GM23338 (cell line): ENCODE measurements at regions not wholly inside any gene's neighbourhood (a gene's known extent, or its start where the extent isn't known, plus 50 kb on each side); places are given as distances from the start of the nearest gene placed in this dataset.

ENCODE experiments used
- ATAC-seq: fragments of 200-7000 bp; cut with Tn5 transposase; 3 replicates; pipeline ENCODE4 v1.9.1; 2020
- DNase-seq: peaks from one replicate; pipeline ENCODE4 v3.0.0-alpha.2; 2015; ENCODE audit warnings: low spot score
- H2AFZ ChIP-seq: fragments of 200-600 bp; sonication (generic); 2 replicates; pipeline ENCODE4 v1.8.0; 2016; ENCODE audit warnings: antibody characterized with exemption, mild to moderate bottlenecking, moderate library complexity
- H3F3A ChIP-seq: fragments of 200-600 bp; sonication (generic); replicated peaks from 2 replicates; pipeline ENCODE4 v1.8.0; 2017; ENCODE audit warnings: antibody characterized with exemption, mixed run types, low read depth
- H3K27ac ChIP-seq: fragments of 200-600 bp; sonication (generic); 2 replicates; pipeline ENCODE4 v1.6.1; 2016; ENCODE audit warnings: low read depth
- H3K27me3 ChIP-seq: fragments of 200-600 bp; sonication (generic); 2 replicates; pipeline ENCODE4 v1.8.0; 2016; ENCODE audit warnings: mild to moderate bottlenecking, mixed run types, moderate library complexity; ENCODE audit not compliant: insufficient read depth
- H3K36me3 ChIP-seq: fragments of 200-600 bp; sonication (generic); 2 replicates; pipeline ENCODE4 v1.8.0; 2016; ENCODE audit warnings: mild to moderate bottlenecking; ENCODE audit not compliant: insufficient read depth
- H3K4me1 ChIP-seq: fragments of 200-600 bp; sonication (generic); 2 replicates; pipeline ENCODE4 v1.8.0; 2016; ENCODE audit warnings: mild to moderate bottlenecking, moderate library complexity; ENCODE audit not compliant: insufficient read depth
- H3K4me2 ChIP-seq: fragments of 200-600 bp; sonication (generic); 2 replicates; pipeline ENCODE4 v1.7.1; 2017; ENCODE audit warnings: mixed run types
- H3K4me3 ChIP-seq: fragments of 200-600 bp; sonication (generic); 2 replicates; pipeline ENCODE4 v1.6.1; 2016; ENCODE audit warnings: mixed run types
- H3K79me2 ChIP-seq: fragments of 200-600 bp; sonication (generic); replicated peaks from 2 replicates; pipeline ENCODE4 v1.8.0; 2017; ENCODE audit warnings: mild to moderate bottlenecking; ENCODE audit not compliant: insufficient read depth
- H3K9me2 ChIP-seq: fragments of 200-600 bp; sonication (generic); 2 replicates; pipeline ENCODE4 v1.8.0; 2017; ENCODE audit not compliant: insufficient read depth
- H4K20me1 ChIP-seq: fragments of 200-600 bp; sonication (generic); replicated peaks from 2 replicates; pipeline ENCODE4 v1.8.0; 2017; ENCODE audit warnings: mild to moderate bottlenecking; ENCODE audit not compliant: insufficient read depth
- H3K27ac Mint-ChIP-seq: 2 replicates; pipeline ENCODE4 v1.8.0; 2020; ENCODE audit warnings: inconsistent platforms, mild to moderate bottlenecking, moderate library complexity, mixed read lengths
- H3K27me3 Mint-ChIP-seq: 3 replicates; pipeline ENCODE4 v1.8.0; 2022; ENCODE audit warnings: low read depth, mild to moderate bottlenecking, moderate library complexity, mixed read lengths, inconsistent platforms; ENCODE audit not compliant: insufficient read depth, poor library complexity
- H3K36me3 Mint-ChIP-seq: 3 replicates; pipeline ENCODE4 v1.8.0; 2021; ENCODE audit warnings: low read depth, mild to moderate bottlenecking, inconsistent platforms, moderate library complexity, mixed read lengths
- H3K4me1 Mint-ChIP-seq: 3 replicates; pipeline ENCODE4 v1.8.0; 2020; ENCODE audit warnings: mild to moderate bottlenecking, inconsistent platforms, mixed read lengths
- H3K4me3 Mint-ChIP-seq: 3 replicates; pipeline ENCODE4 v1.8.0; 2021; ENCODE audit warnings: moderate library complexity, mild to moderate bottlenecking, inconsistent platforms, mixed read lengths
- H3K9me3 Mint-ChIP-seq: 3 replicates; pipeline ENCODE4 v1.8.0; 2020; ENCODE audit warnings: moderate library complexity, mild to moderate bottlenecking, inconsistent platforms, mixed read lengths
- CREB1 ChIP-seq: fragments of 250-450 bp; sonication (Bioruptor Pico); IDR thresholded peaks from 2 replicates; pipeline ENCODE4 v1.5.0; 2020; ENCODE audit warnings: low read depth, mild to moderate bottlenecking, moderate library complexity
- CTCF ChIP-seq, 2 experiments: fragments of 200-600 bp in 1 of 2; sonication (generic) in 1 of 2; conservative IDR thresholded peaks; 2 replicates each; pipeline versions ENCODE4 v1.5.1 to v1.6.1; 2016 to 2017; ENCODE audit warnings: antibody characterized with exemption in 2 of 2, low read depth in 2 of 2, mild to moderate bottlenecking in 2 of 2, moderate library complexity in 1 of 2
- ETS1 ChIP-seq: IDR thresholded peaks from 2 replicates; pipeline ENCODE4 v1.6.1; 2016; ENCODE audit warnings: antibody characterized with exemption
- EZH2 ChIP-seq: fragments of 200-600 bp; sonication (generic); IDR thresholded peaks from one replicate; pipeline ENCODE4 v1.8.0; 2017; ENCODE audit warnings: antibody characterized with exemption, mild to moderate bottlenecking, low read depth; ENCODE audit not compliant: unreplicated experiment
- EZH2phosphoT487 ChIP-seq: fragments of 200-600 bp; sonication (generic); IDR thresholded peaks from one replicate; pipeline ENCODE4 v1.8.1; 2018; ENCODE audit warnings: antibody characterized with exemption; ENCODE audit not compliant: unreplicated experiment
- JUNB ChIP-seq: IDR thresholded peaks from one replicate; pipeline ENCODE4 v1.6.1; 2016; ENCODE audit warnings: antibody characterized with exemption; ENCODE audit not compliant: unreplicated experiment
- NANOG ChIP-seq: IDR thresholded peaks from 2 replicates; pipeline ENCODE4 v1.6.1; 2016; ENCODE audit warnings: antibody characterized with exemption, borderline replicate concordance
- POLR2AphosphoS5 ChIP-seq: IDR thresholded peaks from 2 replicates; pipeline ENCODE4 v1.6.1; 2016; ENCODE audit warnings: antibody characterized with exemption, low read depth
- REST ChIP-seq: IDR thresholded peaks from one replicate; pipeline ENCODE4 v1.6.1; 2018; ENCODE audit warnings: antibody characterized with exemption; ENCODE audit not compliant: unreplicated experiment
- STAT1 ChIP-seq: IDR thresholded peaks from one replicate; pipeline ENCODE4 v1.6.1; 2016; ENCODE audit warnings: antibody characterized with exemption; ENCODE audit not compliant: unreplicated experiment
- ZNF114 ChIP-seq: fragments of 250-450 bp; sonication (Bioruptor Pico); IDR thresholded peaks from 2 replicates; pipeline ENCODE4 v1.5.0; 2020; ENCODE audit warnings: mild to moderate bottlenecking, moderate library complexity
- ZNF331 ChIP-seq: fragments of 250-450 bp; sonication (Bioruptor Pico); IDR thresholded peaks from 2 replicates; pipeline ENCODE4 v1.5.0; 2020; ENCODE audit warnings: low read depth, mild to moderate bottlenecking, moderate library complexity
- TF ChIP-seq, protein P1 (sequence below): fragments of 250-450 bp; sonication (Bioruptor Pico); IDR thresholded peaks from 2 replicates; pipeline ENCODE4 v1.5.0; 2020; ENCODE audit warnings: mild to moderate bottlenecking, moderate library complexity

- ATAC-seq (no peak), DNase-seq (no peak)
- Histone ChIP-seq H3F3A (no peaks in the 10 kb centered on the region), H2AFZ (no peak overlapping the region), H3K9me2 (no peaks in the 10 kb centered on the region), H3K4me3 (no peak overlapping the region), H3K4me2 (no peak overlapping the region), H3K79me2 (no peaks in the 10 kb centered on the region), H3K27me3 (no peaks in the 10 kb centered on the region), H3K27ac (no peak overlapping the region), H3K36me3 (no peaks in the 10 kb centered on the region; the same call in 1 of the 2 replicates), H3K4me1 (no peaks in the 10 kb centered on the region), H4K20me1 (no peaks in the 10 kb centered on the region)
- TF ChIP-seq ETS1 = no peak
- TF ChIP-seq CREB1 (CRISPR knock-in tag) = no peak
- no peak for TF ChIP-seq EZH2
- TF ChIP-seq POLR2AphosphoS5 = no peak
- TF ChIP-seq ZNF331 (CRISPR knock-in tag) = no peak
- no peak for TF ChIP-seq REST
- TF ChIP-seq STAT1 = no peak
- no peak for TF ChIP-seq CTCF (conservative IDR thresholded peaks at IDR 0.05; ENCODE audit: low read depth in 2 of 2)
- TF ChIP-seq NANOG = no peak
- TF ChIP-seq JUNB = no peak
- TF ChIP-seq, protein P1, sequence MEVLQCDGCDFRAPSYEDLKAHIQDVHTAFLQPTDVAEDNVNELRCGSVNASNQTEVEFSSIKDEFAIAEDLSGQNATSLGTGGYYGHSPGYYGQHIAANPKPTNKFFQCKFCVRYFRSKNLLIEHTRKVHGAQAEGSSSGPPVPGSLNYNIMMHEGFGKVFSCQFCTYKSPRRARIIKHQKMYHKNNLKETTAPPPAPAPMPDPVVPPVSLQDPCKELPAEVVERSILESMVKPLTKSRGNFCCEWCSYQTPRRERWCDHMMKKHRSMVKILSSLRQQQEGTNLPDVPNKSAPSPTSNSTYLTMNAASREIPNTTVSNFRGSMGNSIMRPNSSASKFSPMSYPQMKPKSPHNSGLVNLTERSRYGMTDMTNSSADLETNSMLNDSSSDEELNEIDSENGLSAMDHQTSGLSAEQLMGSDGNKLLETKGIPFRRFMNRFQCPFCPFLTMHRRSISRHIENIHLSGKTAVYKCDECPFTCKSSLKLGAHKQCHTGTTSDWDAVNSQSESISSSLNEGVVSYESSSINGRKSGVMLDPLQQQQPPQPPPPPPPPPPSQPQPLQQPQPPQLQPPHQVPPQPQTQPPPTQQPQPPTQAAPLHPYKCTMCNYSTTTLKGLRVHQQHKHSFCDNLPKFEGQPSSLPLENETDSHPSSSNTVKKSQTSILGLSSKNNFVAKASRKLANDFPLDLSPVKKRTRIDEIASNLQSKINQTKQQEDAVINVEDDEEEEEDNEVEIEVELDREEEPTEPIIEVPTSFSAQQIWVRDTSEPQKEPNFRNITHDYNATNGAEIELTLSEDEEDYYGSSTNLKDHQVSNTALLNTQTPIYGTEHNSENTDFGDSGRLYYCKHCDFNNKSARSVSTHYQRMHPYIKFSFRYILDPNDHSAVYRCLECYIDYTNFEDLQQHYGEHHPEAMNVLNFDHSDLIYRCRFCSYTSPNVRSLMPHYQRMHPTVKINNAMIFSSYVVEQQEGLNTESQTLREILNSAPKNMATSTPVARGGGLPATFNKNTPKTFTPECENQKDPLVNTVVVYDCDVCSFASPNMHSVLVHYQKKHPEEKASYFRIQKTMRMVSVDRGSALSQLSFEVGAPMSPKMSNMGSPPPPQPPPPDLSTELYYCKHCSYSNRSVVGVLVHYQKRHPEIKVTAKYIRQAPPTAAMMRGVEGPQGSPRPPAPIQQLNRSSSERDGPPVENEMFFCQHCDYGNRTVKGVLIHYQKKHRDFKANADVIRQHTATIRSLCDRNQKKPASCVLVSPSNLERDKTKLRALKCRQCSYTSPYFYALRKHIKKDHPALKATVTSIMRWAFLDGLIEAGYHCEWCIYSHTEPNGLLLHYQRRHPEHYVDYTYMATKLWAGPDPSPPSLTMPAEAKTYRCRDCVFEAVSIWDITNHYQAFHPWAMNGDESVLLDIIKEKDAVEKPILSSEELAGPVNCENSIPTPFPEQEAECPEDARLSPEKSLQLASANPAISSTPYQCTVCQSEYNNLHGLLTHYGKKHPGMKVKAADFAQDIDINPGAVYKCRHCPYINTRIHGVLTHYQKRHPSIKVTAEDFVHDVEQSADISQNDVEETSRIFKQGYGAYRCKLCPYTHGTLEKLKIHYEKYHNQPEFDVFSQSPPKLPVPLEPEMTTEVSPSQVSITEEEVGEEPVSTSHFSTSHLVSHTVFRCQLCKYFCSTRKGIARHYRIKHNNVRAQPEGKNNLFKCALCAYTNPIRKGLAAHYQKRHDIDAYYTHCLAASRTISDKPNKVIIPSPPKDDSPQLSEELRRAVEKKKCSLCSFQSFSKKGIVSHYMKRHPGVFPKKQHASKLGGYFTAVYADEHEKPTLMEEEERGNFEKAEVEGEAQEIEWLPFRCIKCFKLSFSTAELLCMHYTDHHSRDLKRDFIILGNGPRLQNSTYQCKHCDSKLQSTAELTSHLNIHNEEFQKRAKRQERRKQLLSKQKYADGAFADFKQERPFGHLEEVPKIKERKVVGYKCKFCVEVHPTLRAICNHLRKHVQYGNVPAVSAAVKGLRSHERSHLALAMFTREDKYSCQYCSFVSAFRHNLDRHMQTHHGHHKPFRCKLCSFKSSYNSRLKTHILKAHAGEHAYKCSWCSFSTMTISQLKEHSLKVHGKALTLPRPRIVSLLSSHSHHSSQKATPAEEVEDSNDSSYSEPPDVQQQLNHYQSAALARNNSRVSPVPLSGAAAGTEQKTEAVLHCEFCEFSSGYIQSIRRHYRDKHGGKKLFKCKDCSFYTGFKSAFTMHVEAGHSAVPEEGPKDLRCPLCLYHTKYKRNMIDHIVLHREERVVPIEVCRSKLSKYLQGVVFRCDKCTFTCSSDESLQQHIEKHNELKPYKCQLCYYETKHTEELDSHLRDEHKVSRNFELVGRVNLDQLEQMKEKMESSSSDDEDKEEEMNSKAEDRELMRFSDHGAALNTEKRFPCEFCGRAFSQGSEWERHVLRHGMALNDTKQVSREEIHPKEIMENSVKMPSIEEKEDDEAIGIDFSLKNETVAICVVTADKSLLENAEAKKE (CRISPR knock-in tag) = no peak
- TF ChIP-seq ZNF114 = no peak
- no peak for TF ChIP-seq EZH2phosphoT487
- Mint-ChIP-seq H3K4me3 (no peak overlapping the region), H3K36me3 (peaks cover 47% of the 10 kb centered on the region), H3K9me3 (peaks cover 96% of the 10 kb centered on the region), H3K27ac (no peak overlapping the region), H3K27me3 (peaks cover 13% of the 10 kb centered on the region), H3K4me1 (no peaks in the 10 kb centered on the region)
These were observed 1722.1 kb downstream of the TP53TG3F start for GRCh38 chr16:35181422-35182030.
